Lung microvascular endothelial cell (primary cell): ENCODE measurements at regions not wholly inside any gene's neighbourhood (a gene's known extent, or its start where the extent isn't known, plus 50 kb on each side); places are given as distances from the start of the nearest gene placed in this dataset.
"Not testable (repeated sequence)": the region's sequence is repeated elsewhere in the genome, so short reads cannot be mapped to it uniquely, and the experiment has no call there.

Experiments
- DNase-seq, 2 donors: peaks; one replicate each; pipeline versions ENCODE4 v3.0.0 to v3.0.0-alpha.2; 2010; ENCODE audit warnings: low read depth in 2 of 2

DNA sequence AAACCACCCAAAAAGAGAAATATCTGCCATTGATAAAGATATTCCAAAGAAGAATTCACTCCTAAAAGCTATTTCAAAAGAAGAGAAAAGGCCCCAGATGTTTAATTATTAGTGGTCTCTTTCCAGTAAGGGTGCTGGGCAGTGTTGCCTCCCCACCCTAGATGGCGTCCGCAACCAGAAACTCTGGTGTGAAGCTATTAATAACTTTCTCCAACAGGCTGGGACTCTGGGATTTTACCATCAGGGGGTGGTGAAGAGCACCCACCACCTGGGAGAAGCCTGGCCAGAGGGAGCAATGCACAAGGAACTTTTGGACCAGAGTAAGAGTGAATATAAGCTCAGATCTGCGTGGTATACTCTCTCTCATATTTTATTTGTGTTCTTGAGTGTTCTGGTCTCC lies 115.4 kb upstream of the TIAM1 start:
- no peak for DNase-seq

GRCh38 chr21:31457675-31458074 lies 113.6 kb upstream of the TIAM1 start:
- no peak for DNase-seq

GRCh38 chr21:31456201-31456600 lies 112.1 kb upstream of the TIAM1 start:
- no peak for DNase-seq

- DNase-seq: no peak
Observed at GRCh38 chr21:31455506-31455905, 111.4 kb upstream of the TIAM1 start.

- DNase-seq: no peak
Observed at GRCh38 chr21:31450980-31451379, 106.9 kb upstream of the TIAM1 start.

- no peak for DNase-seq
Observed at GRCh38 chr21:31449921-31450535, 106.0 kb upstream of the TIAM1 start.

DNA sequence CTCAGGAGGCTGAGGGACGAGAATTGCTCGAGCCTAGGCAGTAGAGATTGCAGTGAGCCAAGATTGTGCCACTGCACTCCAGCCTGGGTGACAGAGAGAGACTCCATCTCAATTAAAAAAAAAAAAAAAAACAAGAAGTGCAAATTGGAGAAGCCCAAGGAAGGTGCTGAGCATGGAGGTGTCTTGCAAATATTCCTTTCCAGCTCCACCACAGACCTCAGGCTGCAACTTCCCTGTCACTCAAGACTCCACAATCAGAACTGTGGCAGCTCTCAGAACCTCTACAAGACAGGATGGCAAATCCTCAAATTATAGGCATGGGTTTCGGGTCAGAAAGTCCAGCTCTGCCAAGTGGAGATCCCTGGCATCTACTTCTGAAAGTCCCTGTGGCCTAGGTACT lies 104.4 kb upstream of the TIAM1 start:
- no peak for DNase-seq

- DNase-seq: no peak
Observed at GRCh38 chr21:31447505-31447904, 103.4 kb upstream of the TIAM1 start.

GRCh38 chr21:31446226-31446855 lies 102.3 kb upstream of the TIAM1 start:
- DNase-seq: no peak

DNA sequence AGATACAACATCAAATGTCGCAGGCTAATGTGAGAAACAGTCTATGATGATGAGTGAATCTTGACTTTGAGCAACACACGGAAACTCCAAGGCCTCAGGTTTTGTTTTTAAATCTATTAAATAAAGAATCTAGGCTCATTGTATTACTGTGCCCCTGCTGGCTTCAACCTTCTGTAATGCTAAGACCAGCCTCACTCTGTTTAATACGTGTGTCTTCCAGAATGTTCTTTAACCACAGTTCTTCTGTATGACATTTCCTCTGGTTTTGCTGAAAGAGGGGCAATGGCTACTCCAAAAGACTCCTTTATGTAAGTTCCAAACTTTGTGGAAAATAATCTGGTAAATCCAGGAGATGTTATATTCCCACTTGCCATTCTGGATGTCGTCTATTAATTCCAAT lies 101.1 kb upstream of the TIAM1 start:
- no peak for DNase-seq

DNA sequence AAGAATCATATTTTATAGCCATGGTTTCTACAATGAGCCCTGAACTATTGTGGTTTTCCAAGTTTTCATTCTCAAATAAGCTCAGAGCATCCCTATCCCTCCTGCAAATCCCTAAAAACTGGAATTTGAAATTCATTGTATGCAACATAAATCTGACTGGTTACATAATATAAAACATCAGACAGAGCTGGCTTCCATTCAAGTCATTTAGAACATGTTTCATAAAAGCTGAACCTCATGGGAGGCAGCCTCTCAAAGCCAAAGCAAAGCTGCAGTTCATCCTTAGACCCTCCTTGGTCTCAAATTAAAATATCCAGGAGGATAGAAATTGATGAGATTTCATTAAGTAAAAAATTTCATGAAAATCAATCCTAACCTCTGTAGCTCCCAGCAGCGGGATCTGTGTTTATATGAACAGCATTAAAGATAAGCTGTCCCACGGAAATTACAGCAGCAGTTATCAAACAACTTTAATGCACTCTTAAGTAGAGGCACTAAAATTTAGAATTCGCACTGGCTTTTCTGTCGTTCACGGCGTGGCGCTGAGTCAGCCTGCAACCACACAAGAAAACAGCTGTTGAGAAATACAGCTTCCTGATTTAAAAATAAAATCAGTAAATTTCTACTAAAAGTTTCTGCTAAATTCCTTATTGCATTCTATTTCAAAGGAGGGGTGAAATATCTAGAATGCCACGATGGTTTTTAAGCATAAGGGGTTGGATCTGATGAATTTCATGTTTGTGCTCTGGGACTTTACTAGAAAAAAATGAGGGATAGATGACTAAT lies 99.9 kb upstream of the TIAM1 start:
- DNase-seq: no peak

GRCh38 chr21:31442339-31442738 lies 98.3 kb upstream of the TIAM1 start:
- no peak for DNase-seq

DNA sequence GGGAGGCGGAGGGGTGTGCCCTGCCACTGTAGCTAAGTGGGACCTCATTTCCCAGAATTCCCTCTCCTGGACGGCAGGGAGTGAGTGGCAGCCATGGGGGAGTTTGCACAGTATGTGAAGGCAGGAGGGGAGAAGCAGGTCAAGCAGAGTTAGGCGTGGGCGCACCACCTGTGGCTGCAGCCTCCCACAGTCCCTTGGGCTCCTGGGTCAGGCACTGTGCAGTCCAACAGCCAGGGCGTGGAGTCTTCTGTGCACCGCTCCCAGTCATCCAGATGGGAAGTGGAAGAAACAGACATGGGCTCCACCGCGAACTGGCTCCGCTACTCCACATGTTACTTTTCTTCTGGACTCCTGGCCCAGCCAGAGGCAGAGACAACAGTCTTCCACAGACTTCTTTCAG lies 85.4 kb upstream of the TIAM1 start:
- no peak for DNase-seq

- DNase-seq: no peak
Observed at GRCh38 chr21:31426235-31426797, 82.3 kb upstream of the TIAM1 start.

GRCh38 chr21:31425138-31425537 lies 81.1 kb upstream of the TIAM1 start:
- DNase-seq: no peak

DNA sequence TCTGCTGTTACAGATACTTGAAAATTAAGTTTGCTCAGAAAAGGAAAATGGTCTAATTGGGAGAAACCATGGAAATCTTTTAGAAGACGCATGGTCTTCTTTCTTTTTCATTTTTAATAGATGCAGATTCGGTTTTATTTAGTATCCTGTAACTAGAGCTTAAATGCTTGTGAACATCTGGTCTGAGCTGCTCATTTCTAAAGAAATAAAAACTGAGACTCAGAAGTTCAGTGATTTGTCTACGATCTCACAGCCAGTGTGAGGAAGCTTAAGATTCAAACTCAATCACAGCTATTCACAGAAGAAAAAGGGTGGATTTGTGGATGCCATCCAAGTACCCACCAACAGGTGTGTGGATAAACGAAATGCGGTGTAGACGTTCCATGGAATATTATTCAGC lies 80.0 kb upstream of the TIAM1 start:
- DNase-seq: no peak

DNA sequence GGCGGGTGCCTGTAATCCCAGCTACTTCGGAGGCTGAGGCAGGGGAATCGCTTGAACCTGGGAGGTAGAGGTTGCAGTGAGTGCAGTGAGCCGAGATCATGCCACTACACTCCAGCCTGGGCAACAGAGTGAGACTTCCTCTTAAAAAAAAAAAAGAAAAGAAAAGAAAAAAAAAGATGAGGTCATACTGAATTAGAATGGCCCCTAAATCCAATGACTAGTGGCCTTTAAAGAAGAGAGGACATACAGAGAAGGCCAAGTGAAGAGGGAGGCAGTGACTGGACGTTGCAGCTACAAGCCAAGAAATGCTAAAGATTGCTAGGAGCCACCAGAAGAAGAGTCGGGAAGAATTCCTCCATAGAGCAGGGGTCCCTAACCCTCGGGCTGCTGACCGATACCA lies 76.9 kb upstream of the TIAM1 start:
- no peak for DNase-seq

- no peak for DNase-seq
Observed at GRCh38 chr21:31420354-31420753, 76.3 kb upstream of the TIAM1 start.

GRCh38 chr21:31418377-31419001 lies 74.4 kb upstream of the TIAM1 start:
- no peak for DNase-seq

- DNase-seq: not testable (repeated sequence)
Observed at GRCh38 chr21:31417214-31417613, 73.2 kb upstream of the TIAM1 start.

GRCh38 chr21:31416465-31416864 lies 72.4 kb upstream of the TIAM1 start:
- DNase-seq: no peak
